HCT116 (cell line): ENCODE measurements at regions not wholly inside any gene's neighbourhood (a gene's known extent, or its start where the extent isn't known, plus 50 kb on each side); places are given as distances from the start of the nearest gene placed in this dataset.

Source experiments
- ATAC-seq: fragments of 200-7000 bp; cut with Tn5 transposase; 2 replicates; pipeline ENCODE4 v1.9.1; 2020; ENCODE audit warnings: mild to moderate bottlenecking, moderate library complexity
- BruUV-seq: library from RNA; stranded (reverse); fragments of 400-500 nt; replicated peaks from 2 replicates; lab custom pipeline; 2021; lab: Mats Ljungman, UMichigan
- CTCF ChIA-PET: fragments of 300-600 bp; sonication (Branson Sonifier 250); formaldehyde crosslinking; loops from one replicate; lab custom pipeline; 2021; ENCODE audit warnings: antibody characterized with exemption; lab: Charles Lee
- POLR2A ChIA-PET: fragments of 300-600, 350-600 bp; sonication (Branson Sonifier 250); formaldehyde crosslinking; loops from one replicate; lab custom pipeline; 2021; ENCODE audit warnings: antibody characterized with exemption; lab: Charles Lee
- RAD21 ChIA-PET, 2 experiments: fragments of 300-600 bp; sonication (Branson Sonifier 250); formaldehyde crosslinking; loops; one replicate each; lab custom pipeline; 2023; ENCODE audit warnings: low total read pairs in 2 of 2; ENCODE audit not compliant: uncharacterized antibody in 2 of 2, unreplicated experiment in 2 of 2, low non-redundant PET in 1 of 2; lab: Charles Lee
- DNase-seq: peaks from one replicate; pipeline ENCODE4 v3.0.0-alpha.2; 2010; ENCODE audit warnings: low read depth, low spot score
- H2AFZ ChIP-seq: fragments of 200-600 bp; shearing (Covaris generic), sonication (generic); 2 replicates; pipeline ENCODE4 v1.6.1; 2017; ENCODE audit warnings: low read depth, mixed run types, mixed read lengths, antibody characterized with exemption, low read length; ENCODE audit not compliant: poor library complexity, severe bottlenecking
- H3K27ac ChIP-seq: 2 replicates; pipeline ENCODE4 v1.5.1; 2012; ENCODE audit warnings: low read depth, low read length
- H3K27me3 ChIP-seq: fragments of 200-600 bp; sonication (generic); 2 replicates; pipeline ENCODE4 v1.6.1; 2016; ENCODE audit warnings: mixed run types, low read length, mixed read lengths; ENCODE audit not compliant: insufficient read depth
- H3K36me3 ChIP-seq, 2 experiments: fragments of 200-500 bp in 1 of 2; fragments of 200-600 bp in 1 of 2; sonication (Bioruptor generic) in 1 of 2; sonication (generic) in 1 of 2; 2 replicates each; pipeline versions ENCODE4 v1.5.1 to v1.6.1; 2014 to 2016; ENCODE audit warnings: low read length in 2 of 2, inconsistent platforms in 1 of 2, mixed read lengths in 1 of 2, mixed run types in 1 of 2; ENCODE audit not compliant: insufficient read depth in 2 of 2, control insufficient read depth in 1 of 2
- H3K4me1 ChIP-seq, 2 experiments: fragments of 200-600 bp in 1 of 2; sonication (generic) in 1 of 2; 2 replicates each; pipeline versions ENCODE4 v1.5.1 to v1.6.1; 2012 to 2017; ENCODE audit warnings: low read length in 2 of 2, inconsistent platforms in 1 of 2, mild to moderate bottlenecking in 1 of 2, mixed read lengths in 1 of 2, mixed run types in 1 of 2, moderate library complexity in 1 of 2; ENCODE audit not compliant: insufficient read depth in 2 of 2, control insufficient read depth in 1 of 2
- H3K4me2 ChIP-seq: fragments of 200-600 bp; sonication (generic); 2 replicates; pipeline ENCODE4 v1.6.1; 2017; ENCODE audit warnings: mixed run types, low read length, mixed read lengths
- H3K4me3 ChIP-seq, 2 experiments: fragments of 200-600 bp in 1 of 2; sonication (generic) in 1 of 2; replicated peaks in 1 of 2; 2 replicates each; pipeline ENCODE4 v1.5.1; 2011 to 2016; ENCODE audit warnings: low read length in 2 of 2, control low read depth in 1 of 2, low read depth in 1 of 2, mild to moderate bottlenecking in 1 of 2, mixed read lengths in 1 of 2, mixed run types in 1 of 2
- H3K79me2 ChIP-seq: fragments of 200-600 bp; sonication (generic); 2 replicates; pipeline ENCODE4 v1.6.1; 2017; ENCODE audit warnings: mild to moderate bottlenecking, mixed run types, low read length, moderate library complexity, mixed read lengths; ENCODE audit not compliant: insufficient read depth
- H3K9ac ChIP-seq: fragments of 200-600 bp; sonication (generic); 2 replicates; pipeline ENCODE4 v1.6.1; 2016; ENCODE audit warnings: low read length, mixed read lengths
- H3K9me2 ChIP-seq: fragments of 200-600 bp; sonication (generic), shearing (Covaris generic); 2 replicates; pipeline ENCODE4 v1.6.1; 2017; ENCODE audit warnings: mixed run types, mild to moderate bottlenecking, moderate library complexity; ENCODE audit not compliant: insufficient read depth
- H3K9me3 ChIP-seq, 2 experiments: fragments of 200-500 bp in 1 of 2; fragments of 200-600 bp in 1 of 2; sonication (Bioruptor generic) in 1 of 2; sonication (generic) in 1 of 2; 2 replicates each; pipeline ENCODE4 v1.6.1; 2014 to 2017; ENCODE audit warnings: low read length in 2 of 2, mixed read lengths in 2 of 2, inconsistent platforms in 1 of 2, low read depth in 1 of 2, mild to moderate bottlenecking in 1 of 2, mixed run types in 1 of 2, moderate library complexity in 1 of 2; ENCODE audit not compliant: control insufficient read depth in 1 of 2, insufficient read depth in 1 of 2
- H4K20me1 ChIP-seq: fragments of 200-600 bp; sonication (generic), shearing (Covaris generic); 2 replicates; pipeline ENCODE4 v1.6.1; 2017; ENCODE audit warnings: mixed run types, mild to moderate bottlenecking, moderate library complexity; ENCODE audit not compliant: insufficient read depth
- CBX3 ChIP-seq: IDR thresholded peaks from 2 replicates; pipeline ENCODE4 v1.6.1; 2012; ENCODE audit warnings: low read depth
- CTCF ChIP-seq, 3 experiments: fragments of 200-600 bp in 1 of 3; sonication (generic) in 1 of 3; IDR thresholded peaks in 2 of 3; conservative IDR thresholded peaks in 1 of 3; 2 replicates each; pipeline ENCODE4 v1.5.1; 2012 to 2017; ENCODE audit warnings: low read depth in 2 of 3, low read length in 2 of 3, antibody characterized with exemption in 1 of 3, borderline replicate concordance in 1 of 3, control low read depth in 1 of 3, mild to moderate bottlenecking in 1 of 3, mixed read lengths in 1 of 3, mixed run types in 1 of 3, moderate library complexity in 1 of 3; ENCODE audit not compliant: insufficient read depth in 1 of 3
- EGR1 ChIP-seq: IDR thresholded peaks from 2 replicates; pipeline ENCODE4 v1.6.1; 2012; ENCODE audit warnings: low read depth
- ELF1 ChIP-seq: IDR thresholded peaks from 2 replicates; pipeline ENCODE4 v1.6.1; 2012; ENCODE audit warnings: low read depth, borderline replicate concordance
- EZH2 ChIP-seq: fragments of 200-600 bp; sonication (generic); IDR thresholded peaks from 2 replicates; pipeline ENCODE4 v1.6.1; 2017; ENCODE audit warnings: antibody characterized with exemption, mixed run types
- FOSL1 ChIP-seq: IDR thresholded peaks from 2 replicates; pipeline ENCODE4 v1.6.1; 2012; ENCODE audit warnings: low read depth
- RAD21 ChIP-seq: IDR thresholded peaks from 2 replicates; pipeline ENCODE4 v1.6.1; 2012; ENCODE audit warnings: low read depth, mild to moderate bottlenecking
- REST ChIP-seq: IDR thresholded peaks from 2 replicates; pipeline ENCODE4 v1.6.1; 2012; ENCODE audit warnings: low read depth
- SIN3A ChIP-seq: IDR thresholded peaks from 2 replicates; pipeline ENCODE4 v1.6.1; 2012; ENCODE audit warnings: low read depth
- SP1 ChIP-seq: IDR thresholded peaks from 2 replicates; pipeline ENCODE4 v1.6.1; 2012; ENCODE audit warnings: low read depth
- SRF ChIP-seq: IDR thresholded peaks from 2 replicates; pipeline ENCODE4 v1.6.1; 2012; ENCODE audit warnings: low read depth
- ZFX ChIP-seq: fragments of 450-650 bp; IDR thresholded peaks from 2 replicates; pipeline ENCODE4 v1.6.1; 2017
- ZNF274 ChIP-seq: fragments of 200-500 bp; sonication (Bioruptor generic); IDR thresholded peaks from 2 replicates; pipeline ENCODE4 v1.6.1; 2014; ENCODE audit warnings: mild to moderate bottlenecking, low read depth, low read length, inconsistent platforms
- intact Hi-C: fragments of 100-400 bp; cut with micrococcal nuclease; formaldehyde crosslinking; loops from 2 replicates; pipeline ENCODE4 v1.10.0; 2022
- TF ChIP-seq, protein P1 (sequence below): IDR thresholded peaks from 2 replicates; pipeline ENCODE4 v1.6.1; 2011; ENCODE audit warnings: mild to moderate bottlenecking, low read length, moderate library complexity; ENCODE audit not compliant: insufficient replicate concordance; ENCODE audit errors: extremely low read depth

DNA sequence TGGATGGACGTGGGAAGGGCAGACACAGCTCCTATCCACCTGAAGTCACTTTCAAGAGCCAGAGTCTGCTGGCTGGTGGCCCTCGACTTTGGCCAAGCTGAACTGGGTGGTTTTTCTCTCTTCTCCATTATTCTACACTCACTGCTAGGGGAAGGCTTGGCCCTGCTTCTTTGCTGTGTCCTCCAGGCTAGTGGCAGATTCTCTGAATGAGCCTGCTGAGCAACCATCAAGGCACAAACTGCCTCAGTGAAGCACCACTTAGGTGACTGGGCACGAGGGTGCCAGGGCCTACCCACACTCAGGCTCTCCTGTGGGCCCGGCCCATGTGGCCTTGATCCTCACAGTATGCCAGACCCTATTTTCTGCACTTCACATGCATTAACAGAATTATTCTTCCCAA, 92.0 kb downstream of the PJA1 start:
- BruUV-seq, result no TSS peak
- no peak overlapping the region for H3K4me3 ChIP-seq
- H3K9me3 ChIP-seq, result no peaks in the 10 kb centered on the region
- no peaks in the 10 kb centered on the region for H3K9me2 ChIP-seq
- TF ChIP-seq ZFX (no peak), SIN3A (no peak), SRF (no peak), FOSL1 (no peak), REST (no peak), ZNF274 (no peak), RAD21 (no peak), CBX3 (no peak), EGR1 (no peak), EZH2 (no peak), SP1 (no peak), CTCF (IDR thresholded peaks at IDR 0.05 in 2 of 3, conservative IDR thresholded peaks at IDR 0.05 in 1 of 3; ENCODE audit: borderline replicate concordance in 1 of 3, insufficient read depth in 1 of 3, low read depth in 2 of 3, low read length in 2 of 3) (no peak), ELF1 (no peak)
- TF ChIP-seq, protein P1, sequence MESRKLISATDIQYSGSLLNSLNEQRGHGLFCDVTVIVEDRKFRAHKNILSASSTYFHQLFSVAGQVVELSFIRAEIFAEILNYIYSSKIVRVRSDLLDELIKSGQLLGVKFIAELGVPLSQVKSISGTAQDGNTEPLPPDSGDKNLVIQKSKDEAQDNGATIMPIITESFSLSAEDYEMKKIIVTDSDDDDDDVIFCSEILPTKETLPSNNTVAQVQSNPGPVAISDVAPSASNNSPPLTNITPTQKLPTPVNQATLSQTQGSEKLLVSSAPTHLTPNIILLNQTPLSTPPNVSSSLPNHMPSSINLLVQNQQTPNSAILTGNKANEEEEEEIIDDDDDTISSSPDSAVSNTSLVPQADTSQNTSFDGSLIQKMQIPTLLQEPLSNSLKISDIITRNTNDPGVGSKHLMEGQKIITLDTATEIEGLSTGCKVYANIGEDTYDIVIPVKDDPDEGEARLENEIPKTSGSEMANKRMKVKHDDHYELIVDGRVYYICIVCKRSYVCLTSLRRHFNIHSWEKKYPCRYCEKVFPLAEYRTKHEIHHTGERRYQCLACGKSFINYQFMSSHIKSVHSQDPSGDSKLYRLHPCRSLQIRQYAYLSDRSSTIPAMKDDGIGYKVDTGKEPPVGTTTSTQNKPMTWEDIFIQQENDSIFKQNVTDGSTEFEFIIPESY, result no peak
- ChIA-PET CTCF (no interaction called here), POLR2A (no interaction called here), RAD21 (no interaction called here)
- H3K36me3 ChIP-seq, result no peaks in the 10 kb centered on the region
- DNase-seq, result no peak
- no peaks in the 10 kb centered on the region for H3K27me3 ChIP-seq
- intact Hi-C loops, result no loop called here
- no peaks in the 10 kb centered on the region for H3K4me1 ChIP-seq
- no peak overlapping the region for H3K9ac ChIP-seq
- no peak overlapping the region for H2AFZ ChIP-seq
- no peak overlapping the region for H3K27ac ChIP-seq
- no peak overlapping the region for H3K4me2 ChIP-seq
- H3K79me2 ChIP-seq, result no peaks in the 10 kb centered on the region
- ATAC-seq, result no peak
- H4K20me1 ChIP-seq, result no peaks in the 10 kb centered on the region
